Neural cell (in vitro differentiated cells): ENCODE measurements at regions not wholly inside any gene's neighbourhood (a gene's known extent, or its start where the extent isn't known, plus 50 kb on each side); places are given as distances from the start of the nearest gene placed in this dataset.

Source experiments
- EP300 ChIP-seq: fragments of 450-650 bp; conservative IDR thresholded peaks from 2 replicates; pipeline ENCODE4 v1.6.1; 2014; ENCODE audit warnings: antibody characterized with exemption, mild to moderate bottlenecking, moderate library complexity; ENCODE audit not compliant: poor library complexity, severe bottlenecking
- EZH2 ChIP-seq: fragments of 200-600, 300-800 bp; shearing (Covaris generic), sonication (generic); IDR thresholded peaks from 2 replicates; pipeline ENCODE4 v1.6.1; 2014; ENCODE audit warnings: antibody characterized with exemption, low read length, borderline replicate concordance, mild to moderate bottlenecking; ENCODE audit not compliant: insufficient read depth, poor library complexity, severe bottlenecking
- POLR2AphosphoS5 ChIP-seq: IDR thresholded peaks from 2 replicates; pipeline ENCODE4 v1.6.1; 2012
- TF ChIP-seq, protein P1 (sequence below): fragments of 450-650 bp; IDR thresholded peaks from 2 replicates; pipeline ENCODE4 v1.5.1; 2014; ENCODE audit warnings: antibody characterized with exemption, mild to moderate bottlenecking, moderate library complexity; ENCODE audit not compliant: poor library complexity, severe bottlenecking
- TF ChIP-seq, protein P2 (sequence below): IDR thresholded peaks from 2 replicates; pipeline ENCODE4 v1.6.1; 2012; ENCODE audit warnings: borderline replicate concordance

DNA sequence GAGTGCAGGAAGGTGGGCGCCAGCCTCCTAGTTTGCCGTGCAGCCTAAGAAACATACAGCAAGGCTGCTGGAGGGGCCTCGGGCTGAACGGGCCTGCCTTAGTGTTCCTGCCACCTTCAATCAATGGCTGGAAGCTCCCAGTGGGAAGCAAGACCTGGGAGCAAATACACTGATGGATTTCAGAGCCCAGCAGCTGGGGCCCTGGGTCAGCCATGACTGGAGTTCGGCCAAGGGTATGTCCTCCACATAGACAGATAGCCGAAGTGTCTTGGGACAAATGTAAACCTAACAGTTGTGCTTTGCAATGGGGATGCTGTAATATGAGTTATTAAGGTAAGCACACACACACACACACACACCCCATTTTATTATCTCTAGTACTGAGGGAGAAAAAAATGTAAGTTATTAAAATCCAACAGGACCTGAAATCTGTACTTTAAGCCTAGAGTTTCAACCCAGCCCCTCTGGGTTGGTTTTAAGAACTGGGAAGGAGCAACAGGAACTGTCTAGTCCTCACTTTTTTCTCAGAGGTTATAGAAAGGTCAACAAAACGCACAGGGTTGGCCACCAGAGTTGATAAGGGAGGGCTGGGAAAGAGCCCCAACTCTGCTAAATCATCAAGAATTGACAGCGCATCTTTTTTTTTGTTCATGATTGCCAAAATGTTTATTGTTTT, 50.0 kb upstream of the CELF2 start:
- TF ChIP-seq EZH2 (no peak), POLR2AphosphoS5 (no peak), EP300 (no peak)
- TF ChIP-seq, protein P1, sequence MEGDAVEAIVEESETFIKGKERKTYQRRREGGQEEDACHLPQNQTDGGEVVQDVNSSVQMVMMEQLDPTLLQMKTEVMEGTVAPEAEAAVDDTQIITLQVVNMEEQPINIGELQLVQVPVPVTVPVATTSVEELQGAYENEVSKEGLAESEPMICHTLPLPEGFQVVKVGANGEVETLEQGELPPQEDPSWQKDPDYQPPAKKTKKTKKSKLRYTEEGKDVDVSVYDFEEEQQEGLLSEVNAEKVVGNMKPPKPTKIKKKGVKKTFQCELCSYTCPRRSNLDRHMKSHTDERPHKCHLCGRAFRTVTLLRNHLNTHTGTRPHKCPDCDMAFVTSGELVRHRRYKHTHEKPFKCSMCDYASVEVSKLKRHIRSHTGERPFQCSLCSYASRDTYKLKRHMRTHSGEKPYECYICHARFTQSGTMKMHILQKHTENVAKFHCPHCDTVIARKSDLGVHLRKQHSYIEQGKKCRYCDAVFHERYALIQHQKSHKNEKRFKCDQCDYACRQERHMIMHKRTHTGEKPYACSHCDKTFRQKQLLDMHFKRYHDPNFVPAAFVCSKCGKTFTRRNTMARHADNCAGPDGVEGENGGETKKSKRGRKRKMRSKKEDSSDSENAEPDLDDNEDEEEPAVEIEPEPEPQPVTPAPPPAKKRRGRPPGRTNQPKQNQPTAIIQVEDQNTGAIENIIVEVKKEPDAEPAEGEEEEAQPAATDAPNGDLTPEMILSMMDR, result no peak
- TF ChIP-seq, protein P2, sequence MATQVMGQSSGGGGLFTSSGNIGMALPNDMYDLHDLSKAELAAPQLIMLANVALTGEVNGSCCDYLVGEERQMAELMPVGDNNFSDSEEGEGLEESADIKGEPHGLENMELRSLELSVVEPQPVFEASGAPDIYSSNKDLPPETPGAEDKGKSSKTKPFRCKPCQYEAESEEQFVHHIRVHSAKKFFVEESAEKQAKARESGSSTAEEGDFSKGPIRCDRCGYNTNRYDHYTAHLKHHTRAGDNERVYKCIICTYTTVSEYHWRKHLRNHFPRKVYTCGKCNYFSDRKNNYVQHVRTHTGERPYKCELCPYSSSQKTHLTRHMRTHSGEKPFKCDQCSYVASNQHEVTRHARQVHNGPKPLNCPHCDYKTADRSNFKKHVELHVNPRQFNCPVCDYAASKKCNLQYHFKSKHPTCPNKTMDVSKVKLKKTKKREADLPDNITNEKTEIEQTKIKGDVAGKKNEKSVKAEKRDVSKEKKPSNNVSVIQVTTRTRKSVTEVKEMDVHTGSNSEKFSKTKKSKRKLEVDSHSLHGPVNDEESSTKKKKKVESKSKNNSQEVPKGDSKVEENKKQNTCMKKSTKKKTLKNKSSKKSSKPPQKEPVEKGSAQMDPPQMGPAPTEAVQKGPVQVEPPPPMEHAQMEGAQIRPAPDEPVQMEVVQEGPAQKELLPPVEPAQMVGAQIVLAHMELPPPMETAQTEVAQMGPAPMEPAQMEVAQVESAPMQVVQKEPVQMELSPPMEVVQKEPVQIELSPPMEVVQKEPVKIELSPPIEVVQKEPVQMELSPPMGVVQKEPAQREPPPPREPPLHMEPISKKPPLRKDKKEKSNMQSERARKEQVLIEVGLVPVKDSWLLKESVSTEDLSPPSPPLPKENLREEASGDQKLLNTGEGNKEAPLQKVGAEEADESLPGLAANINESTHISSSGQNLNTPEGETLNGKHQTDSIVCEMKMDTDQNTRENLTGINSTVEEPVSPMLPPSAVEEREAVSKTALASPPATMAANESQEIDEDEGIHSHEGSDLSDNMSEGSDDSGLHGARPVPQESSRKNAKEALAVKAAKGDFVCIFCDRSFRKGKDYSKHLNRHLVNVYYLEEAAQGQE, result no peak
